ENCODE measurements at regions not wholly inside any gene's neighbourhood (a gene's known extent, or its start where the extent isn't known, plus 50 kb on each side); places are given as distances from the start of the nearest gene placed in this dataset.

GRCh38 chr9:23194281-23194680 is 631.8 kb downstream of the ELAVL2 start:
- Mint-ChIP-seq H3K9me3 (ENCODE audit: unreplicated experiment) (no peaks in the 10 kb centered on the region), H3K27ac (ENCODE audit: unreplicated experiment) (no peak overlapping the region), H3K27me3 (ENCODE audit: unreplicated experiment) (peaks cover 4% of the 10 kb centered on the region), H3K4me1 (ENCODE audit: unreplicated experiment) (no peaks in the 10 kb centered on the region), H3K4me3 (ENCODE audit: unreplicated experiment) (no peak overlapping the region), H3K36me3 (ENCODE audit: unreplicated experiment) (no peaks in the 10 kb centered on the region)
- no peak for TF ChIP-seq CTCF (IDR thresholded peaks at IDR 0.05)
- no peak for DNase-seq (ENCODE audit: extremely low spot score, unreplicated experiment)

- H3K27me3 Mint-ChIP-seq (ENCODE audit: unreplicated experiment), result no peaks in the 10 kb centered on the region
- H3K36me3 Mint-ChIP-seq (ENCODE audit: unreplicated experiment), result no peaks in the 10 kb centered on the region
- DNase-seq (ENCODE audit: extremely low spot score, unreplicated experiment), result no peak
- no peak overlapping the region for H3K4me3 Mint-ChIP-seq (ENCODE audit: unreplicated experiment)
- H3K4me1 Mint-ChIP-seq (ENCODE audit: unreplicated experiment), result no peaks in the 10 kb centered on the region
- no peak for TF ChIP-seq CTCF (IDR thresholded peaks at IDR 0.05)
- H3K9me3 Mint-ChIP-seq (ENCODE audit: unreplicated experiment), result no peaks in the 10 kb centered on the region
- H3K27ac Mint-ChIP-seq (ENCODE audit: unreplicated experiment), result no peak overlapping the region
Observed at GRCh38 chr9:23215688-23216087, 610.4 kb downstream of the ELAVL2 start.

- peaks cover under 1% of the 10 kb centered on the region for H3K9me3 Mint-ChIP-seq (ENCODE audit: unreplicated experiment)
- H3K36me3 Mint-ChIP-seq (ENCODE audit: unreplicated experiment), result no peaks in the 10 kb centered on the region
- no peak for DNase-seq (ENCODE audit: extremely low spot score, unreplicated experiment)
- H3K27me3 Mint-ChIP-seq (ENCODE audit: unreplicated experiment), result no peaks in the 10 kb centered on the region
- H3K4me3 Mint-ChIP-seq (ENCODE audit: unreplicated experiment), result no peak overlapping the region
- no peaks in the 10 kb centered on the region for H3K4me1 Mint-ChIP-seq (ENCODE audit: unreplicated experiment)
- TF ChIP-seq CTCF (IDR thresholded peaks at IDR 0.05), result no peak
- no peak overlapping the region for H3K27ac Mint-ChIP-seq (ENCODE audit: unreplicated experiment)
Observed at GRCh38 chr9:23219471-23219870, 606.6 kb downstream of the ELAVL2 start.

- no peaks in the 10 kb centered on the region for H3K27me3 Mint-ChIP-seq (ENCODE audit: unreplicated experiment)
- H3K36me3 Mint-ChIP-seq (ENCODE audit: unreplicated experiment), result no peaks in the 10 kb centered on the region
- no peak overlapping the region for H3K4me3 Mint-ChIP-seq (ENCODE audit: unreplicated experiment)
- DNase-seq (ENCODE audit: extremely low spot score, unreplicated experiment), result no peak
- H3K4me1 Mint-ChIP-seq (ENCODE audit: unreplicated experiment), result no peaks in the 10 kb centered on the region
- H3K27ac Mint-ChIP-seq (ENCODE audit: unreplicated experiment), result no peak overlapping the region
- TF ChIP-seq CTCF (IDR thresholded peaks at IDR 0.05), result no peak
- H3K9me3 Mint-ChIP-seq (ENCODE audit: unreplicated experiment), result peaks cover 5% of the 10 kb centered on the region
Observed at GRCh38 chr9:23220171-23220570, 605.9 kb downstream of the ELAVL2 start.

- H3K27me3 Mint-ChIP-seq (ENCODE audit: unreplicated experiment), result no peaks in the 10 kb centered on the region
- TF ChIP-seq CTCF (IDR thresholded peaks at IDR 0.05), result no peak
- no peak for DNase-seq (ENCODE audit: extremely low spot score, unreplicated experiment)
- H3K4me1 Mint-ChIP-seq (ENCODE audit: unreplicated experiment), result no peaks in the 10 kb centered on the region
- H3K36me3 Mint-ChIP-seq (ENCODE audit: unreplicated experiment), result no peaks in the 10 kb centered on the region
- no peak overlapping the region for H3K27ac Mint-ChIP-seq (ENCODE audit: unreplicated experiment)
- peaks cover 6% of the 10 kb centered on the region for H3K9me3 Mint-ChIP-seq (ENCODE audit: unreplicated experiment)
- no peak overlapping the region for H3K4me3 Mint-ChIP-seq (ENCODE audit: unreplicated experiment)
Observed at GRCh38 chr9:23220957-23221356, 605.1 kb downstream of the ELAVL2 start.

Data from osteocyte (in vitro differentiated cells).